RWPE2 (cell line): ENCODE measurements at regions not wholly inside any gene's neighbourhood (a gene's known extent, or its start where the extent isn't known, plus 50 kb on each side); places are given as distances from the start of the nearest gene placed in this dataset.
A peak's percentile ranks its signal among the peaks of the same experiment; 100 is the strongest.

ENCODE experiments used
- ATAC-seq: fragments of 200-7000 bp; cut with Tn5 transposase; 3 replicates; pipeline ENCODE4 v1.9.1; 2021; ENCODE audit warnings: low read depth
- DNase-seq: peaks from one replicate; pipeline ENCODE4 v3.0.0-alpha.2; 2020; ENCODE audit warnings: low spot score
- H3K27ac ChIP-seq: fragments of 450-650 bp; 2 replicates; pipeline ENCODE4 v1.5.1; 2017; ENCODE audit warnings: mild to moderate bottlenecking; ENCODE audit not compliant: poor library complexity, severe bottlenecking
- H3K27me3 ChIP-seq: fragments of 250-450 bp; sonication (Bioruptor Pico); 2 replicates; pipeline ENCODE4 v1.5.1; 2021; ENCODE audit warnings: mild to moderate bottlenecking, moderate library complexity; ENCODE audit not compliant: insufficient read depth, poor library complexity, severe bottlenecking
- H3K36me3 ChIP-seq: fragments of 250-450 bp; sonication (Bioruptor Pico); 2 replicates; pipeline ENCODE4 v1.5.1; 2020; ENCODE audit warnings: low read depth, mild to moderate bottlenecking, moderate library complexity
- H3K4me1 ChIP-seq: fragments of 250-450 bp; sonication (Bioruptor Pico); 2 replicates; pipeline ENCODE4 v1.5.1; 2021; ENCODE audit warnings: mild to moderate bottlenecking, moderate library complexity; ENCODE audit not compliant: insufficient read depth, poor library complexity, severe bottlenecking
- H3K4me3 ChIP-seq: fragments of 250-450 bp; sonication (Bioruptor Pico); 2 replicates; pipeline ENCODE4 v1.5.1; 2021; ENCODE audit warnings: mild to moderate bottlenecking, moderate library complexity; ENCODE audit not compliant: severe bottlenecking
- H3K9me3 ChIP-seq: fragments of 250-450 bp; sonication (Bioruptor Pico); 2 replicates; pipeline ENCODE4 v1.5.1; 2021; ENCODE audit warnings: mild to moderate bottlenecking, moderate library complexity; ENCODE audit not compliant: severe bottlenecking
- TF ChIP-seq, protein P1 (sequence below): fragments of 450-650 bp; IDR thresholded peaks from one replicate; pipeline ENCODE4 v1.5.1; 2017; ENCODE audit warnings: mild to moderate bottlenecking, moderate library complexity; ENCODE audit not compliant: poor library complexity, severe bottlenecking

DNA sequence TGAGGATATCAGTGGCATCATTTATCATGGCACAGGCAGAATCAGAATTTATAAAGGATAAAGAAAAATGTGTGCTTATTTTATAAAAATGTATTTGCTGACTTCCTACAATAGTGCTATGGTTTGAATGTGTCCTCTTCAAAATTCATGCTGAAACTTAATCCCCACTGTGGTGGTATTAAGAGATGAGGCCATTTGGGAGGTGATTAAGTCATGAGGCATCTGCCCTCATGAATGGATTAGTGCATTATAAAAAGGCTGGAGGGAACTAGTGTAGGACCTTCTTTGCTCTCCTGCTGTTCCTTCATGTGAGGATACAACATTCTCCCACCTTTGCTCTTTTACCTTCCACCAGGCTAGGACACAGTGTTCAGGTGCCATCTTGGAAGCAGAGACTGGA lies 212.8 kb downstream of the RFC3 start:
- Histone ChIP-seq H3K4me3 (no peak overlapping the region), H3K4me1 (peaks cover 3% of the 10 kb centered on the region), H3K27ac (no peak overlapping the region), H3K36me3 (no peaks in the 10 kb centered on the region), H3K27me3 (no peaks in the 10 kb centered on the region), H3K9me3 (no peaks in the 10 kb centered on the region)
- ATAC-seq (no peak), DNase-seq (no peak)
- TF ChIP-seq, protein P1, sequence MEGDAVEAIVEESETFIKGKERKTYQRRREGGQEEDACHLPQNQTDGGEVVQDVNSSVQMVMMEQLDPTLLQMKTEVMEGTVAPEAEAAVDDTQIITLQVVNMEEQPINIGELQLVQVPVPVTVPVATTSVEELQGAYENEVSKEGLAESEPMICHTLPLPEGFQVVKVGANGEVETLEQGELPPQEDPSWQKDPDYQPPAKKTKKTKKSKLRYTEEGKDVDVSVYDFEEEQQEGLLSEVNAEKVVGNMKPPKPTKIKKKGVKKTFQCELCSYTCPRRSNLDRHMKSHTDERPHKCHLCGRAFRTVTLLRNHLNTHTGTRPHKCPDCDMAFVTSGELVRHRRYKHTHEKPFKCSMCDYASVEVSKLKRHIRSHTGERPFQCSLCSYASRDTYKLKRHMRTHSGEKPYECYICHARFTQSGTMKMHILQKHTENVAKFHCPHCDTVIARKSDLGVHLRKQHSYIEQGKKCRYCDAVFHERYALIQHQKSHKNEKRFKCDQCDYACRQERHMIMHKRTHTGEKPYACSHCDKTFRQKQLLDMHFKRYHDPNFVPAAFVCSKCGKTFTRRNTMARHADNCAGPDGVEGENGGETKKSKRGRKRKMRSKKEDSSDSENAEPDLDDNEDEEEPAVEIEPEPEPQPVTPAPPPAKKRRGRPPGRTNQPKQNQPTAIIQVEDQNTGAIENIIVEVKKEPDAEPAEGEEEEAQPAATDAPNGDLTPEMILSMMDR: no peak

DNA sequence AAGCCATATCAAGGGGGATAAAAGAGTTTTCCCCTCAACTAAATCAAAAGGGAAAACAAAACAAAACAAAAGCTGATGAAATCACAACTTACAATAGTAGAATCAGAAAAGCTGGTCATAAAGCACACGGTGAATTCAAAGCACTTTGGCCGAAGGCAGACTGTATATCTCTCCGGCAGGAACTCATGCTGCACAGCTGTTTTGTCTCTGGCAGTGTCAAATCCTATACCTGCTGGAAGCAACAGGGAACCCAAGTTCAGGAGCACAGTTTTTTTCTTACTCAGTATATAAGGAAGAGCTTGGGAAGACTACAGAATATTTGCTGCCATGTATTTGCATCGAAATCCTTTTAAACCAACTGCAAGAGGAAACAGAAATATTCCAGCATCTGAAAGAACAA lies 213.7 kb downstream of the RFC3 start:
- ATAC-seq: no peak
- no peak overlapping the region for H3K4me3 ChIP-seq
- TF ChIP-seq, protein P1: no peak
- H3K9me3 ChIP-seq: no peaks in the 10 kb centered on the region
- H3K27ac ChIP-seq: no peak overlapping the region
- H3K27me3 ChIP-seq: no peaks in the 10 kb centered on the region
- no peaks in the 10 kb centered on the region for H3K36me3 ChIP-seq
- DNase-seq: no peak
- peaks cover 7% of the 10 kb centered on the region for H3K4me1 ChIP-seq

DNA sequence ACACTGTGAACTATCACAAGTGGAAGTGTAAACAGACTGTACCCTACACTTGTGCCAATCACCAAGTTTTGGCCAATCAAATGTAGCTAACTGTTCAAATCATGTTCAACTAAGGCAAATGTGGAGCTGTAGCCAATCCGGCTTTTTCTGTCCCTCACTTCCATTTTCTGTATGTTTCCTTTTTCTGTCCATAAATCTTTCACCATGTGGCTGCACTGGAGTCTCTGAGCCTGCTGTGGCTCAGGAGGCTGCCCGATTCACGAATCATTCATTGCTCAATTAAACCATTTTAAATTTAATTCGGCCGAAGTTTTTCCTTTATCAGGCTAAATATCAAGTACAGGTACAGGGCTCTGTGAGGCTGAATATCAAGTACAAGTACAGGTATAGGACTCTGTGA lies 216.5 kb downstream of the RFC3 start:
- Histone ChIP-seq H3K36me3 (no peaks in the 10 kb centered on the region), H3K27ac (no peak overlapping the region), H3K27me3 (no peaks in the 10 kb centered on the region), H3K9me3 (no peaks in the 10 kb centered on the region), H3K4me1 (peaks cover 7% of the 10 kb centered on the region), H3K4me3 (no peak overlapping the region)
- no peak for ATAC-seq
- TF ChIP-seq, protein P1: no peak
- DNase-seq: no peak

DNA sequence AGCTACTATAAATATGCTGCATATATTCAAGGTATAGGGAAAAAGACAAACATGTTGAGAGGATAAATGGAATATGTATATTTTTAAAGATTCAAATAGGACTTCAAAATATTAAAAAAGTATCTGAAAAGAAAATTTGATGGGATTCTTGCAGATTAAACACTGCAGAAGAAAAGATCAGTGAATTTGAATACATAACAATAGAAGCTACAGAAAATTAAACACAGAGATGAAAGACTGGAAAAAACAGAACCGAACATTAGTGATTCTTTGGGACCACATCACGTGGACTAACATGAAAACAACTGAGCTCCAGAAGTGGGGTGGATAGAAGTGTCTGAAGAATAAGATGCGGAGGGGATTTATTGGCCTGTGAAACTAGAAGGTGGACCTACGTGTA lies 217.2 kb downstream of the RFC3 start:
- no peak overlapping the region for H3K4me3 ChIP-seq
- DNase-seq: no peak
- TF ChIP-seq, protein P1: no peak
- peak overlapping the region; percentile 42 for H3K27ac ChIP-seq
- H3K27me3 ChIP-seq: no peaks in the 10 kb centered on the region
- no peak for ATAC-seq
- H3K4me1 ChIP-seq: peaks cover 7% of the 10 kb centered on the region
- no peaks in the 10 kb centered on the region for H3K36me3 ChIP-seq
- H3K9me3 ChIP-seq: no peaks in the 10 kb centered on the region

DNA sequence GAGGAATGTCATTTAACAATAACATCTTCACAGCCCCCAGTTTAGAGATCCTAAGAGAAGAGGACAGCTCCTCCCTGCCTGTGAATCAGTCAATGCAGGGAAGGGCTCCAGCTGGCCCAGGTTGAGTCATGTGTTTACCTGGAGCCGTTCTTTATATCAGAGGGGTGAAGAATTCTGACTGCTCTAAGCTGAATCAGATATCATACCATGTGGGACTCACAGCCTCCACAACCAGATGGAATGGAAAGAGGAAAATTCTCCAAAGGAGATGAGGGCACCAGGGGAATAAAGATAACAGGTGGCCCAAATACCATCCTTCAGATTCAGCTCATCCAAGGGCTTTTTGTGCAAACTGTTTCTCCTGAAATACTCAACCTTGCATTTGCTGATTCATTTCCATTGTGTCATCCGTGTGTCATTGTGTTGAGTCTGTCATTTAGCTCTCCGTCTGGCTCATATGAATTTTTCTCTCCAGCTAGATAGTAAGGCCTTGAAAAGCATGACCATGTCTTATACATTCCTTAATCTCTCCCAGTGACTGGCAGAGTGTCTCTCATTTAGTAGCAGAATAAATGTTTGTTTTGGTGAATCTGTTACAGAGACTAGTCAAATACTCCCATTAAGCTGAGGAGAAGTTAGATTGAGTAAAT lies 217.9 kb downstream of the RFC3 start:
- Histone ChIP-seq H3K9me3 (no peaks in the 10 kb centered on the region), H3K4me3 (no peak overlapping the region), H3K4me1 (peaks cover 7% of the 10 kb centered on the region), H3K36me3 (no peaks in the 10 kb centered on the region), H3K27ac (peak overlapping the region; percentile 42), H3K27me3 (no peaks in the 10 kb centered on the region)
- ATAC-seq: peak; percentile 95
- TF ChIP-seq, protein P1: no peak
- no peak for DNase-seq
